HG03520 (cell line): ENCODE measurements at regions not wholly inside any gene's neighbourhood (a gene's known extent, or its start where the extent isn't known, plus 50 kb on each side); places are given as distances from the start of the nearest gene placed in this dataset.

Experiments
- ATAC-seq: cut with Tn5 transposase; IDR thresholded peaks from one replicate; pipeline ENCODE4 v1.9.1; 2021; ENCODE audit warnings: mild to moderate bottlenecking, moderate library complexity; ENCODE audit not compliant: unreplicated experiment

DNA sequence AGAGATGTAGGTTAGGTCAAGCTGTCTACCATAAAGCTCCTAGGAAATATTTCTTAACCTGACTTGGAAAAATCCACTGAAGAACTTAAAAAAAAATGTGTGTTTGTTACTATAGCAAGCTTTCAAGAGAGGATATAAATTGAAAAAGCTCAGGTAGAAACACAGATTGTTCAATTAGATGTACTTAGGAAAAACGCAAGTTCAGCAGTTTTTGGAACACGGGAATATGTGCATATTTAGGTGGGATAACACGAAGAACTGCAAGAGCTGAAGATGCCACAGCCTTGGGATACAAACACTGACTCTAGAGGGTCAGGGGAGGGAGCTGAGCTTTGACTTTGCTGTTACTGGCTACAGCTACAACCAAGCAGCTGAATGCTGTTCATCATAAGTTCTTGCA lies 77.8 kb upstream of the FSHB start:
- ATAC-seq, result no peak

DNA sequence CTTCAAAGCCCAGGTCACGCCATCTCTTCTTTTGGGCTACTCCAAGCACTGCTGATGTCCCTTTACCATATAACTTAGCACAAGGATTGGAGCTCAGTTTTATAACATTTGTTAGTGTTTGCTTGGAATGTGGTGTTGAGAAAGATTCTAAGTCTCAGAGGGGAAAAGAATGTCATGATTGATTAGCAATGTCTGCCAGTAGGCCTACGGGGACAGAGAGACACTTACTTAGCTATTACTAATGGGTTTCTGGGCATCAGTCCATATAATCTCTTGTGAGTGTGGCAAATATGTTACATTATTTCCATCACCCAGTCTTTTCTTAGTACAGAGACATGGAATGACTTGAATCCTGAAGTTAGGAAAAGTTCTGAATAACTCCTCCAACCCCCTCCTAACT lies 75.4 kb upstream of the FSHB start:
- no peak for ATAC-seq

- no peak for ATAC-seq
These were observed 71.3 kb upstream of the FSHB start for GRCh38 chr11:30159546-30159945.

GRCh38 chr11:30165652-30166051 lies 65.2 kb upstream of the FSHB start:
- ATAC-seq, result no peak

DNA sequence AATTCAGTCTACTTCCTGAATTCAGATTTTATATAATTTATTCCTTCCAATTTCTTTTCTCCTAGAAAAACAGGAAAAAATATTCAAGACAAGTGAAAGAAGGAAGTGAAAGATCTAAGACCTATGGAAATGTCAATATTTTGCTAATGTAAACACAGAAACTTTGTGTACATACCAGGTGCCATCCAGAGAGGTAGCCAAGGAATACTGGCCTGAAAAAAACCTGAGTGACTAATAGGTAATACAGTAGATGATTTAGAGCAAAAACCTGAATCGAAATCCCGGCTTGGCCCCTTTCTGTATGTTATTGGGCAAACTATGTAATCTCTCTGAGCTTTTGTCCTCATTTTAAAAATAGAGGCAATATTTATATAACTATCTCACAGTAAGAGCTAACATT lies 59.2 kb upstream of the FSHB start:
- ATAC-seq, result no peak

DNA sequence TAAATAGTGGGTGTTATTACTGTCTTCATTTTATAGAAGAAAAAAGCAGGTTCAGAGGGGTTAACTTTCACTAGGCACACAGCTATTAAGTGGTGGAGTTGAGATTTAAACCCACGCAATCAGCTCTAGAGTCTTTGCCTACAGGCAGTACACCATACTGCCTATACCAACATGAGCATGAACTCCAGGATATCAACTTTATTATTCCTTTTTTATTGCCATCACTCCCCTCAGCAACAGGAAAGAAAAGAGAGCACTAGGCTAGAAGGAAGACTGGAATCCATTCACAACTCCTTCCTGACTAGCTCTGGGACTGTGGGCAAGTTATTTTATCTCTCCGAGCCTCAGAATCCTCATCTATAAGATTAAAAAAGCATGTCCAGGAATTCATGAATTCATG lies 58.7 kb upstream of the FSHB start:
- no peak for ATAC-seq

GRCh38 chr11:30172883-30173311 lies 57.9 kb upstream of the FSHB start:
- no peak for ATAC-seq

DNA sequence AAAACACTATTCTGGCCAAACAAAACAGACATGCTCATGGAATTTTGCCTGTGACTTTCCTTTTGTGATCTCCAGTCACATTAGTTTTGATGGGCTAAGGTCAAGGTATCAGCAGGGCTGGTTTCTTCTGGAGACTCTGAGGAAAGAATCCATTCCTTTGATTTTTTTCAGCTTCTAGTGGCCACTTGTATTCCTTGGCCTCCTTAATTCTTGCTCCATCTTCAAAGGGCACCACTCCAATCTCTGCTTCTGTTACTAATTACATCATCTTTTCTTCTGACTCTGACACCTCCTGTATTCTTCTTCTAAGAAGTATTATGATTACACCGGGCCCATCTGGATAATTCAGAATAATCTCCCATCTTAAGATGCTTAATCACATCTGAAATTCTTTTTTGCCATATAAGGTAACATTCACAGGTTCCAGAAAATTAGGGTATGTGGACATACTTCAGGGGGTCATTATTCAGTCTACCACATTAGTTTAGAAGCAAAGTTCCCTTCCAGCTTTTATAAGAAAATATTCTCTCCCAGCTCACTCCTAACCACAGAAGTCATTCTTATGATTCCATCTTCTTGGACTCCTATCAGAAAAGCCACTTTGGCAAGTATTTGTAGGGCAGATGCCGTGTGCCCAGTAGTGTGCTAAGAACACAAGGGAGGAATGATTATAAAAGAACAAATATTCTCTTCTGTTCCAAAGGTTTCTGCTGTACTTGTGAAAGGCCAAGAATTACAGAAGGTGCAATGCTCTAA lies 56.4 kb upstream of the FSHB start:
- ATAC-seq, result no peak
